OCI-LY3 (cell line): ENCODE measurements at regions not wholly inside any gene's neighbourhood (a gene's known extent, or its start where the extent isn't known, plus 50 kb on each side); places are given as distances from the start of the nearest gene placed in this dataset.

ENCODE experiments used
- CTCF ChIP-seq: fragments of 200-600, 300-600 bp; sonication (generic); IDR thresholded peaks from 2 replicates; pipeline ENCODE4 v1.5.1; 2014; ENCODE audit warnings: antibody characterized with exemption, low read length, low read depth
- EZH2phosphoT487 ChIP-seq: fragments of 200-600 bp; shearing (Covaris generic); IDR thresholded peaks from 2 replicates; pipeline ENCODE4 v1.6.1; 2018; ENCODE audit warnings: antibody characterized with exemption, mixed run types, low read depth

GRCh38 chr13:31528176-31528575 is 211.2 kb upstream of the RXFP2 start:
- TF ChIP-seq CTCF (no peak), EZH2phosphoT487 (no peak)
